ENCODE measurements at regions not wholly inside any gene's neighbourhood (a gene's known extent, or its start where the extent isn't known, plus 50 kb on each side); places are given as distances from the start of the nearest gene placed in this dataset.

DNA sequence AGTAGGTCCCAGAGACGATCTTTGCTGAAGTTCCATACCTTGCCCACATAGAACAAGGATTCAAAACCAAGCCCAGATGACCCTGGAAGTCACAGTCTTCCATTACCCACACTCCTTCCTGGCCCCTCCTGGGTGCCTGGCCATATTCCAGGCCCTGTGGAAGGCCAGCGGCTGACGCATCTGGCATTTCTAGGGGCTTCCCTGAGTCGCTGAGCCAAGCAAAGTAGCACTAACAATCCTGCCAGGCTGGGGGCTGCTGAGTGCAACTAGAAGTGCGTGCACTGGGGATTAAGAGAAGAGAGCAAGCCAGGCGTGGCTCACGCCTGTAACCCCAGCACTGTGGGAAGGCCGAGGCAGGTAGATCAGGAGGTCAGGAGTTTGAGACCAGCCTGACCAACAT is 175.2 kb upstream of the CPEB2 start:
- Histone ChIP-seq H3K9me2 (replicated peaks; ENCODE audit: insufficient read depth, low read length) (no peaks in the 10 kb centered on the region), H3K27ac (ENCODE audit: low read length) (no peak overlapping the region), H3K27me3 (replicated peaks; ENCODE audit: insufficient read depth, low read length) (no peaks in the 10 kb centered on the region), H3K36me3 (replicated peaks; ENCODE audit: insufficient read depth, low read length) (no peaks in the 10 kb centered on the region), H3K4me1 (ENCODE audit: low read length) (no peaks in the 10 kb centered on the region), H3F3A (ENCODE audit: insufficient read depth, low read length) (no peaks in the 10 kb centered on the region), H3K79me2 (ENCODE audit: low read length) (no peaks in the 10 kb centered on the region), H3K9ac (ENCODE audit: low read length) (no peak overlapping the region), H3K4me3 (ENCODE audit: low read length) (no peak overlapping the region), H2AFZ (ENCODE audit: low read length) (no peak overlapping the region), H3K9me3 (replicated peaks; ENCODE audit: insufficient read depth, low read length) (no peaks in the 10 kb centered on the region), H3K4me2 (ENCODE audit: low read depth, low read length) (no peak overlapping the region), H4K20me1 (ENCODE audit: insufficient read depth, low read length) (no peaks in the 10 kb centered on the region)
- DNase-seq, result no peak
- TF ChIP-seq EZH2 (optimal IDR thresholded peaks at IDR 0.05; ENCODE audit: low read depth, low read length), result no peak
- TF ChIP-seq EZH2phosphoT487 (IDR thresholded peaks at IDR 0.05; ENCODE audit: low read length), result no peak
- TF ChIP-seq, protein P1, sequence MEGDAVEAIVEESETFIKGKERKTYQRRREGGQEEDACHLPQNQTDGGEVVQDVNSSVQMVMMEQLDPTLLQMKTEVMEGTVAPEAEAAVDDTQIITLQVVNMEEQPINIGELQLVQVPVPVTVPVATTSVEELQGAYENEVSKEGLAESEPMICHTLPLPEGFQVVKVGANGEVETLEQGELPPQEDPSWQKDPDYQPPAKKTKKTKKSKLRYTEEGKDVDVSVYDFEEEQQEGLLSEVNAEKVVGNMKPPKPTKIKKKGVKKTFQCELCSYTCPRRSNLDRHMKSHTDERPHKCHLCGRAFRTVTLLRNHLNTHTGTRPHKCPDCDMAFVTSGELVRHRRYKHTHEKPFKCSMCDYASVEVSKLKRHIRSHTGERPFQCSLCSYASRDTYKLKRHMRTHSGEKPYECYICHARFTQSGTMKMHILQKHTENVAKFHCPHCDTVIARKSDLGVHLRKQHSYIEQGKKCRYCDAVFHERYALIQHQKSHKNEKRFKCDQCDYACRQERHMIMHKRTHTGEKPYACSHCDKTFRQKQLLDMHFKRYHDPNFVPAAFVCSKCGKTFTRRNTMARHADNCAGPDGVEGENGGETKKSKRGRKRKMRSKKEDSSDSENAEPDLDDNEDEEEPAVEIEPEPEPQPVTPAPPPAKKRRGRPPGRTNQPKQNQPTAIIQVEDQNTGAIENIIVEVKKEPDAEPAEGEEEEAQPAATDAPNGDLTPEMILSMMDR (IDR thresholded peaks at IDR 0.05; ENCODE audit: low read length), result no peak

DNA sequence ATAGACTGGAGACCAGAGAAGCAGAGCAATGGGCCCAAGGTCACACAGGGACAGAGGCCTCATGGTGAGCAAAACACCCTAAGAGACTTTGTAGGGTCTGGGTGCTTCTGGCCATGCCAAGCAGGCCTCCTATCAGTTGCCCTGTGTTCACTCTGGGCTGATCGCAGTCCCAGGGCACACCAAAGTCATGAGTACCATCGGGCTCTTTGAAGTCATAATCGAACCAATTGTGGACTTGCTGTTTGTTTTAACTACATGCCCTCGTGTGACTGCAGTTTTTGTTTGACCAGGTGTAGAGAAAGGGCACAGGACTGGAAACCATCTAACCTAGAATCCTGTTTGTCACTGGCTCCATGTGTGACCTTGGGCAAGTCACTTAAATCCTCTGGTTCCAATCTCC is 172.5 kb upstream of the CPEB2 start:
- no peaks in the 10 kb centered on the region for H3K4me1 ChIP-seq (ENCODE audit: low read length)

DNA sequence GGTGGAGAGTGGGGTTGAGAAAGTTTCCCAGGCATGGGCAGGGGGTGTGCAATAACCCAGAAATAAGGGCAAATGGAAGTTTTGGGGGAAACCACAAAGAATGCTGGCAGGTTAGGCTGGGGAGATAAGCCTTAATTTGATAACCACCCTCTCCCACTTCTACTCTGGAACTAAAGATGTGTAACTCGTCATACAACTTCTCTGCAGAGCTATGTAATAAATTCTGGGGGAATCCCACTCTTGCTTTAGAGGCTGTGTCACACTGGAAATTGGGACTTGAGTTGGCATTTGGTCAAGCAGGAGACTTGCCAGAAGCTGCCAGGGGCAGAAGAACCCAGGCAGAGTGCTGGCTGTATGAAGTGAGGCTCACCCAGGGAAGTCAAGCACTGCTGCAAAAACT is 170.9 kb upstream of the CPEB2 start:
- H3F3A ChIP-seq (ENCODE audit: insufficient read depth, low read length), result no peaks in the 10 kb centered on the region
- H3K27me3 ChIP-seq (replicated peaks; ENCODE audit: insufficient read depth, low read length), result no peaks in the 10 kb centered on the region
- no peaks in the 10 kb centered on the region for H3K9me2 ChIP-seq (replicated peaks; ENCODE audit: insufficient read depth, low read length)
- DNase-seq, result no peak
- no peaks in the 10 kb centered on the region for H4K20me1 ChIP-seq (ENCODE audit: insufficient read depth, low read length)
- H3K4me1 ChIP-seq (ENCODE audit: low read length), result no peaks in the 10 kb centered on the region
- H3K9me3 ChIP-seq (replicated peaks; ENCODE audit: insufficient read depth, low read length), result no peaks in the 10 kb centered on the region
- H3K4me3 ChIP-seq (ENCODE audit: low read length), result no peak overlapping the region
- no peaks in the 10 kb centered on the region for H3K79me2 ChIP-seq (ENCODE audit: low read length)
- H3K4me2 ChIP-seq (ENCODE audit: low read depth, low read length), result no peak overlapping the region
- H3K27ac ChIP-seq (ENCODE audit: low read length), result no peak overlapping the region
- no peak overlapping the region for H2AFZ ChIP-seq (ENCODE audit: low read length)
- H3K36me3 ChIP-seq (replicated peaks; ENCODE audit: insufficient read depth, low read length), result no peaks in the 10 kb centered on the region
- TF ChIP-seq, protein P1 (IDR thresholded peaks at IDR 0.05; ENCODE audit: low read length), result no peak
- no peak for TF ChIP-seq EZH2phosphoT487 (IDR thresholded peaks at IDR 0.05; ENCODE audit: low read length)
- TF ChIP-seq EZH2 (optimal IDR thresholded peaks at IDR 0.05; ENCODE audit: low read depth, low read length), result no peak
- H3K9ac ChIP-seq (ENCODE audit: low read length), result no peak overlapping the region

More for the DNA sequence above, 172.5 kb upstream of the CPEB2 start:
- Histone ChIP-seq H3K36me3 (replicated peaks; ENCODE audit: insufficient read depth, low read length) (no peaks in the 10 kb centered on the region), H3K9me3 (replicated peaks; ENCODE audit: insufficient read depth, low read length) (no peaks in the 10 kb centered on the region), H3K4me2 (ENCODE audit: low read depth, low read length) (no peak overlapping the region), H3K4me3 (ENCODE audit: low read length) (no peak overlapping the region), H3K9me2 (replicated peaks; ENCODE audit: insufficient read depth, low read length) (no peaks in the 10 kb centered on the region), H3F3A (ENCODE audit: insufficient read depth, low read length) (no peaks in the 10 kb centered on the region), H3K9ac (ENCODE audit: low read length) (no peak overlapping the region), H3K27me3 (replicated peaks; ENCODE audit: insufficient read depth, low read length) (no peaks in the 10 kb centered on the region), H2AFZ (ENCODE audit: low read length) (no peak overlapping the region), H3K27ac (ENCODE audit: low read length) (no peak overlapping the region), H4K20me1 (ENCODE audit: insufficient read depth, low read length) (no peaks in the 10 kb centered on the region), H3K79me2 (ENCODE audit: low read length) (no peaks in the 10 kb centered on the region)
- DNase-seq, result no peak
- no peak for TF ChIP-seq EZH2 (optimal IDR thresholded peaks at IDR 0.05; ENCODE audit: low read depth, low read length)
- TF ChIP-seq, protein P1 (IDR thresholded peaks at IDR 0.05; ENCODE audit: low read length), result no peak
- no peak for TF ChIP-seq EZH2phosphoT487 (IDR thresholded peaks at IDR 0.05; ENCODE audit: low read length)

Measured in MM.1S (cell line).